ENCODE measurements at regions not wholly inside any gene's neighbourhood (a gene's known extent, or its start where the extent isn't known, plus 50 kb on each side); places are given as distances from the start of the nearest gene placed in this dataset.
"Not testable (repeated sequence)": the region's sequence is repeated elsewhere in the genome, so short reads cannot be mapped to it uniquely, and the experiment has no call there.

GRCh38 chr2:129006135-129006886 is 687.6 kb upstream of the HS6ST1 start:
- no peak for DNase-seq

- no peak for DNase-seq
These were observed 688.2 kb upstream of the HS6ST1 start for GRCh38 chr2:129006901-129007300.

GRCh38 chr2:129008055-129008880 is 689.6 kb upstream of the HS6ST1 start:
- DNase-seq = no peak

- no peak for DNase-seq
These were observed 690.4 kb upstream of the HS6ST1 start for GRCh38 chr2:129008881-129009554.

GRCh38 chr2:129009555-129010146 is 691.0 kb upstream of the HS6ST1 start:
- DNase-seq = no peak

GRCh38 chr2:129010262-129010661 is 691.6 kb upstream of the HS6ST1 start:
- DNase-seq = no peak

GRCh38 chr2:129011466-129012061 is 692.9 kb upstream of the HS6ST1 start:
- DNase-seq = no peak

- no peak for DNase-seq
These were observed 695.8 kb upstream of the HS6ST1 start for GRCh38 chr2:129014432-129014831.

- no peak for DNase-seq
These were observed 697.0 kb upstream of the HS6ST1 start for GRCh38 chr2:129015397-129016285.

GRCh38 chr2:129016972-129017371 is 698.3 kb upstream of the HS6ST1 start:
- DNase-seq = no peak

- DNase-seq = no peak
These were observed 706.1 kb upstream of the HS6ST1 start for GRCh38 chr2:129024796-129025195.

GRCh38 chr2:129035992-129036391 is 717.3 kb upstream of the HS6ST1 start:
- DNase-seq = no peak

GRCh38 chr2:129043677-129044076 is 725.0 kb upstream of the HS6ST1 start:
- DNase-seq = not testable (repeated sequence)

- DNase-seq = not testable (repeated sequence)
These were observed 727.8 kb upstream of the HS6ST1 start for GRCh38 chr2:129046475-129046874.

GRCh38 chr2:129050101-129050500 is 731.4 kb upstream of the HS6ST1 start:
- DNase-seq = no peak

- no peak for DNase-seq
These were observed 736.6 kb upstream of the HS6ST1 start for GRCh38 chr2:129055242-129055641.

GRCh38 chr2:129055824-129056223 is 737.2 kb upstream of the HS6ST1 start:
- DNase-seq = no peak

- no peak for DNase-seq
These were observed 737.8 kb upstream of the HS6ST1 start for GRCh38 chr2:129056309-129056958.

GRCh38 chr2:129056959-129057317 is 738.3 kb upstream of the HS6ST1 start:
- DNase-seq = no peak

- no peak for DNase-seq
These were observed 740.3 kb upstream of the HS6ST1 start for GRCh38 chr2:129058981-129059380.

- DNase-seq = no peak
These were observed 740.8 kb upstream of the HS6ST1 start for GRCh38 chr2:129059476-129059875.
